MM.1S (cell line): ENCODE measurements at regions not wholly inside any gene's neighbourhood (a gene's known extent, or its start where the extent isn't known, plus 50 kb on each side); places are given as distances from the start of the nearest gene placed in this dataset.

Experiments used
- DNase-seq: peaks from one replicate; pipeline ENCODE4 v3.0.0-alpha.2; 2015
- H2AFZ ChIP-seq: fragments of 300-600 bp; sonication (generic); 2 replicates; pipeline ENCODE4 v1.6.0; 2016; ENCODE audit warnings: antibody characterized with exemption, low read length
- H3F3A ChIP-seq: fragments of 300-600 bp; sonication (generic); 2 replicates; pipeline ENCODE4 v1.6.1; 2016; ENCODE audit warnings: mild to moderate bottlenecking, antibody characterized with exemption, low read length, moderate library complexity, mixed read lengths; ENCODE audit not compliant: insufficient read depth
- H3K27ac ChIP-seq: fragments of 300-600 bp; sonication (generic); 2 replicates; pipeline ENCODE4 v1.5.1; 2016; ENCODE audit warnings: mild to moderate bottlenecking, low read length
- H3K27me3 ChIP-seq: fragments of 300-600 bp; sonication (generic); replicated peaks from 2 replicates; pipeline ENCODE4 v1.6.0; 2016; ENCODE audit warnings: low read length; ENCODE audit not compliant: insufficient read depth
- H3K36me3 ChIP-seq: fragments of 300-600 bp; sonication (generic); replicated peaks from 2 replicates; pipeline ENCODE4 v1.6.1; 2016; ENCODE audit warnings: mild to moderate bottlenecking, low read length, mixed read lengths; ENCODE audit not compliant: insufficient read depth
- H3K4me1 ChIP-seq: fragments of 300-600 bp; sonication (generic); 2 replicates; pipeline ENCODE4 v1.6.1; 2016; ENCODE audit warnings: low read length, mixed read lengths
- H3K4me2 ChIP-seq: fragments of 300-600 bp; sonication (generic); 2 replicates; pipeline ENCODE4 v1.6.0; 2016; ENCODE audit warnings: low read depth, low read length
- H3K4me3 ChIP-seq: fragments of 300-600 bp; sonication (generic); 2 replicates; pipeline ENCODE4 v1.5.1; 2016; ENCODE audit warnings: low read length, mixed read lengths
- H3K79me2 ChIP-seq: fragments of 300-600 bp; sonication (generic); 2 replicates; pipeline ENCODE4 v1.6.1; 2016; ENCODE audit warnings: mixed run types, low read length, mixed read lengths
- H3K9ac ChIP-seq: fragments of 300-600 bp; sonication (generic); 2 replicates; pipeline ENCODE4 v1.6.1; 2016; ENCODE audit warnings: low read length, mixed read lengths
- H3K9me2 ChIP-seq: fragments of 300-600 bp; sonication (generic); replicated peaks from 2 replicates; pipeline ENCODE4 v1.6.1; 2016; ENCODE audit warnings: mild to moderate bottlenecking, low read length, mixed read lengths; ENCODE audit not compliant: insufficient read depth
- H3K9me3 ChIP-seq: fragments of 300-600 bp; sonication (generic); replicated peaks from 2 replicates; pipeline ENCODE4 v1.6.1; 2016; ENCODE audit warnings: mild to moderate bottlenecking, low read length, mixed read lengths; ENCODE audit not compliant: insufficient read depth
- H4K20me1 ChIP-seq: fragments of 300-600 bp; sonication (generic); 2 replicates; pipeline ENCODE4 v1.6.1; 2016; ENCODE audit warnings: mild to moderate bottlenecking, low read length, moderate library complexity, mixed read lengths; ENCODE audit not compliant: insufficient read depth
- EZH2 ChIP-seq: fragments of 300-600 bp; sonication (generic); optimal IDR thresholded peaks from 2 replicates; pipeline ENCODE3; 2017; ENCODE audit warnings: low read depth, mild to moderate bottlenecking, antibody characterized with exemption, low read length, mixed read lengths
- EZH2phosphoT487 ChIP-seq: fragments of 300-600 bp; sonication (generic); IDR thresholded peaks from 2 replicates; pipeline ENCODE4 v1.6.1; 2018; ENCODE audit warnings: antibody characterized with exemption, low read length
- TF ChIP-seq, protein P1 (sequence below): fragments of 300-600 bp; sonication (generic); IDR thresholded peaks from 2 replicates; pipeline ENCODE4 v1.5.1; 2016; ENCODE audit warnings: antibody characterized with exemption, low read length, mixed read lengths

DNA sequence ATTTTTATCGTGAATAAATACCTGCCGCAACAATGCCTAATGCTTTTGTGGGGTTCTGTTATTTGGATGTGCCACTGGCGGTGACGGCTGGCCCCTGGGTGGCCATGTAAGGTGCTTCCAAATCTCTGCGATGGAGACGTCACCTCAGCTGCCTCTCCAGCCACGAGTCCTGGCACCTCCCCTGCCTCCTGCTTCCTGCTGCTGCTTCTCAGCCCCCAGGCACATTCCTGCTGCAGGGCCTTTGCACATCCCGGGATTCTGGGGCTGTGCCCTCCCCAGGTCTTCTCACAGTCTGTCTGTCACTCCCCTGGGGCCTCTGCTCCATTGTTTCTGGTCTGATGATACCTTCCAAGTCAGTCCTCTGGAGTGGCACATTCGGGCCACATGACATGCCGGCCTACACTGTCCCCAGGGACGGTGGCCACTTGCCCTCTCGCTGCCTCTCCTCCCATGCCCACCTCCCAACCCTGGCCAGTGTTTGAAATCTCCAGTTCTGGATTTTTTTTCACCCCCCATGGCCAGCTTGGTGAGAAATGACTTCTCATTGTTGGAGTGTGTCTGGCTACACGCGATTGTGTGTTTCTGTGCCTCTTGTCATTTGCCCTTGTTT lies 151.8 kb downstream of the KIF26A start:
- DNase-seq = no peak
- H3K27me3 ChIP-seq = peaks cover 8% of the 10 kb centered on the region
- H3K9ac ChIP-seq = no peak overlapping the region
- no peak overlapping the region for H3K4me2 ChIP-seq
- TF ChIP-seq EZH2phosphoT487 (no peak), EZH2 (no peak)
- TF ChIP-seq, protein P1, sequence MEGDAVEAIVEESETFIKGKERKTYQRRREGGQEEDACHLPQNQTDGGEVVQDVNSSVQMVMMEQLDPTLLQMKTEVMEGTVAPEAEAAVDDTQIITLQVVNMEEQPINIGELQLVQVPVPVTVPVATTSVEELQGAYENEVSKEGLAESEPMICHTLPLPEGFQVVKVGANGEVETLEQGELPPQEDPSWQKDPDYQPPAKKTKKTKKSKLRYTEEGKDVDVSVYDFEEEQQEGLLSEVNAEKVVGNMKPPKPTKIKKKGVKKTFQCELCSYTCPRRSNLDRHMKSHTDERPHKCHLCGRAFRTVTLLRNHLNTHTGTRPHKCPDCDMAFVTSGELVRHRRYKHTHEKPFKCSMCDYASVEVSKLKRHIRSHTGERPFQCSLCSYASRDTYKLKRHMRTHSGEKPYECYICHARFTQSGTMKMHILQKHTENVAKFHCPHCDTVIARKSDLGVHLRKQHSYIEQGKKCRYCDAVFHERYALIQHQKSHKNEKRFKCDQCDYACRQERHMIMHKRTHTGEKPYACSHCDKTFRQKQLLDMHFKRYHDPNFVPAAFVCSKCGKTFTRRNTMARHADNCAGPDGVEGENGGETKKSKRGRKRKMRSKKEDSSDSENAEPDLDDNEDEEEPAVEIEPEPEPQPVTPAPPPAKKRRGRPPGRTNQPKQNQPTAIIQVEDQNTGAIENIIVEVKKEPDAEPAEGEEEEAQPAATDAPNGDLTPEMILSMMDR = no peak
- H3K36me3 ChIP-seq = no peaks in the 10 kb centered on the region
- H3K4me3 ChIP-seq = no peak overlapping the region
- no peaks in the 10 kb centered on the region for H3K9me3 ChIP-seq
- H3K27ac ChIP-seq = no peak overlapping the region
- H3K79me2 ChIP-seq = no peaks in the 10 kb centered on the region
- no peak overlapping the region for H2AFZ ChIP-seq
- H3K9me2 ChIP-seq = no peaks in the 10 kb centered on the region
- no peaks in the 10 kb centered on the region for H3K4me1 ChIP-seq
- H3F3A ChIP-seq = no peaks in the 10 kb centered on the region
- H4K20me1 ChIP-seq = no peaks in the 10 kb centered on the region

DNA sequence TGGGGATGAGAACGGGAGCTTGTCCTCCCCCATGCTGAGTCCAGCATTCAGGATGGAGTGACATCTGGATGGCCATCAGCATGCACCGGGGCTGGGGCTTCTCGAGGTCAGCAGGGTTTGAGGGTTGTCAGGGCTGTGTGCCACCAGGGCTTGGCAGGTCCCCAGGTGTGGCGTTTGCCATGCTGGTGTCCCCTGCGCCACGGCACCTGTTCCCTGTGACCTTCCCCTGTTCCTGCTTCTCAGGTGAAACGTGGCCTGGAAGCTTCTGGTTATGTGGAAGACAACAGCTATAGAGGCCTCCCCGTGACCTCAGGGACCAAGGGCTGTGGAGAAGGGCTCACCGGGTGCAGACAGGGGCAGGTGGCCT lies 152.4 kb downstream of the KIF26A start:
- H3K4me2 ChIP-seq = no peak overlapping the region
- no peaks in the 10 kb centered on the region for H3F3A ChIP-seq
- no peak for DNase-seq
- no peak overlapping the region for H3K27ac ChIP-seq
- no peak overlapping the region for H2AFZ ChIP-seq
- H3K4me1 ChIP-seq = no peaks in the 10 kb centered on the region
- H3K9ac ChIP-seq = no peak overlapping the region
- H3K9me2 ChIP-seq = no peaks in the 10 kb centered on the region
- H4K20me1 ChIP-seq = no peaks in the 10 kb centered on the region
- no peak overlapping the region for H3K4me3 ChIP-seq
- H3K79me2 ChIP-seq = no peaks in the 10 kb centered on the region
- no peaks in the 10 kb centered on the region for H3K9me3 ChIP-seq
- no peaks in the 10 kb centered on the region for H3K36me3 ChIP-seq
- TF ChIP-seq EZH2phosphoT487 = no peak
- TF ChIP-seq EZH2 = no peak
- TF ChIP-seq, protein P1 = no peak
- H3K27me3 ChIP-seq = peaks cover 8% of the 10 kb centered on the region

DNA sequence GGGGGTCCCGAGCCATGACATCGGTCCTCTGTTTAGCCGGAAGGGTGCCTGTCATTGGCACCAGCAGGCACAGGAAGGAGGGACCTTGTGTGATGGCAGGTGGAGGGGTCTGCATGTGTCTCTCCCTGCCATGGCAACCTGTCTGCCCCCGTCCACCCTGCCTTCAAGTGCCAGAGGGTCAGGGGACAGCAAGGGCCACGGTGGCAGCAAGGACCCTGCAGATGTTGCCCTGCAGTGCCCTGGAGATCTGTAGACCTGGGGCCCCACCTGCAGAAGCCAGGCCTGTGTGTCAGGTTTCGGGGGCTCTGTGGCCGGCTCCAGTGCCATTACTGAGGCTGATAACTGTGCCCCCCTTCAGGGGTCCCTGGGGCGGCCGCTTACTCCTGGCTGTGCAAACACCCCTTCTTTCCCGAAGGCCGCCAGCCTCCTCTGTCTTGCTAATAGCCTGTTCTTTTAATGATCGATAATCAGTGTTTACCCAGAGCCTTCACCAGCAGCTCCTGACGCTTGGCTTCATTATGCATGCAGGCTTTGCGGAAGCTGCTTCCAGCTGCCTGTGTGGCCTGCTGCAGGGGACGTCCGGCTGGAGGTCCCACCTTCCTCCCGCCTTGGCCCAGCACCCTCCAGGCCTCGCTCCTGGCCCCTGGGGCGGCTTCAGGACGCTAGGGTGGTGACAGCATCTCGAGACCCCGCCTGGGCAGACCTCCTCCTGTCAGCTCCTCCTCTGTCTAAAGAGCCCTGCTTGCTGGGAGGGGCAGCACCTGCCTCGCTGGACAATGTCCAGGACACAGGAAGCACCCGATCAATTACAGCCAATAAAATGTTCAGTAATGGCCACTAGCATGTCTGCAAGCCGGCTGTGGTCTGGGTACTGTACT lies 153.0 kb downstream of the KIF26A start:
- Histone ChIP-seq H3K9ac (no peak overlapping the region), H3K4me1 (no peaks in the 10 kb centered on the region), H2AFZ (no peak overlapping the region), H3K79me2 (no peaks in the 10 kb centered on the region), H3K27ac (no peak overlapping the region), H3K4me2 (no peak overlapping the region), H3K4me3 (no peak overlapping the region), H3K27me3 (peaks cover 14% of the 10 kb centered on the region), H4K20me1 (no peaks in the 10 kb centered on the region), H3K9me3 (no peaks in the 10 kb centered on the region), H3F3A (no peaks in the 10 kb centered on the region), H3K36me3 (no peaks in the 10 kb centered on the region), H3K9me2 (no peaks in the 10 kb centered on the region)
- TF ChIP-seq EZH2 (no peak), EZH2phosphoT487 (no peak)
- TF ChIP-seq, protein P1 = no peak
- no peak for DNase-seq
